GM12878 (cell line): ENCODE measurements at regions not wholly inside any gene's neighbourhood (a gene's known extent, or its start where the extent isn't known, plus 50 kb on each side); places are given as distances from the start of the nearest gene placed in this dataset.

ENCODE experiments used
- ATAC-seq: fragments of 200-7000 bp; cut with Tn5 transposase; 3 replicates; pipeline ENCODE4 v1.9.1; 2020; ENCODE audit warnings: mild to moderate bottlenecking, moderate library complexity
- BruUV-seq: library from RNA; stranded (reverse); fragments of 400-500 nt; replicated peaks from 2 replicates; lab custom pipeline; 2021; lab: Mats Ljungman, UMichigan
- CTCF ChIA-PET: fragments of 300-600 bp; sonication (Branson Sonifier 250); formaldehyde crosslinking; extraction: SDS; loops from one replicate; lab custom pipeline; 2021; ENCODE audit warnings: inconsistent platforms; lab: Yijun Ruan, JAX
- POLR2A ChIA-PET: fragments of 350-600 bp; formaldehyde crosslinking; extraction: SDS; loops from one replicate; lab custom pipeline; 2021; ENCODE audit warnings: inconsistent platforms; lab: Charles Lee
- RAD21 ChIA-PET: fragments of 300-600 bp; sonication (Branson Sonifier 250); formaldehyde crosslinking; loops from one replicate; lab custom pipeline; 2023; ENCODE audit warnings: antibody characterized with exemption; ENCODE audit not compliant: unreplicated experiment; lab: Charles Lee
- SMC1A ChIA-PET: fragments of 300-600 bp; sonication (Branson Sonifier 250); formaldehyde crosslinking; loops from one replicate; lab custom pipeline; 2023; ENCODE audit not compliant: unreplicated experiment, uncharacterized antibody; lab: Charles Lee
- DNase-seq: peaks from one replicate; pipeline ENCODE4 v3.0.0-alpha.2; 2011; ENCODE audit warnings: low read depth, low spot score
- FAIRE-seq: peaks from 3 replicates; lab custom pipeline; 2011; peaks lifted over from hg19 to GRCh38; lab: Jason Lieb, UNC
- H2AFZ ChIP-seq: 2 replicates; pipeline ENCODE4 v1.6.0; 2011; ENCODE audit warnings: low read depth, low read length, control low read depth; ENCODE audit not compliant: control insufficient read depth
- H3K27ac ChIP-seq: 2 replicates; pipeline ENCODE4 v1.5.1; 2011; ENCODE audit warnings: control low read depth; ENCODE audit not compliant: control insufficient read depth, insufficient read depth
- H3K27me3 ChIP-seq, 2 experiments: replicated peaks in 1 of 2; 2 replicates each; pipeline versions ENCODE4 v1.6.0 to v1.6.1; 2011; ENCODE audit warnings: low read length in 1 of 2; ENCODE audit not compliant: control insufficient read depth in 2 of 2, insufficient read depth in 2 of 2
- H3K36me3 ChIP-seq, 2 experiments: 2 replicates each; pipeline ENCODE4 v1.5.1; 2011; ENCODE audit warnings: low read length in 1 of 2; ENCODE audit not compliant: control insufficient read depth in 2 of 2, insufficient read depth in 2 of 2
- H3K4me1 ChIP-seq: 2 replicates; pipeline ENCODE4 v1.6.1; 2011; ENCODE audit warnings: mild to moderate bottlenecking, low read length, moderate library complexity, mixed read lengths; ENCODE audit not compliant: control insufficient read depth, insufficient read depth
- H3K4me2 ChIP-seq: 2 replicates; pipeline ENCODE4 v1.6.0; 2011; ENCODE audit warnings: control low read depth; ENCODE audit not compliant: control insufficient read depth, insufficient read depth
- H3K4me3 ChIP-seq: fragments of 200-600 bp; sonication (generic); 2 replicates; pipeline ENCODE4 v1.5.1; 2016
- H3K79me2 ChIP-seq: 2 replicates; pipeline ENCODE4 v1.6.0; 2011; ENCODE audit warnings: low read length; ENCODE audit not compliant: control insufficient read depth, insufficient read depth
- H3K9ac ChIP-seq: 2 replicates; pipeline ENCODE4 v1.8.0; 2011; ENCODE audit warnings: low read length, control low read depth, mixed read lengths; ENCODE audit not compliant: control insufficient read depth, insufficient read depth
- H3K9me3 ChIP-seq: replicated peaks from 3 replicates; pipeline ENCODE4 v1.5.1; 2011; ENCODE audit warnings: mild to moderate bottlenecking, low read length; ENCODE audit not compliant: control insufficient read depth, insufficient read depth
- H4K20me1 ChIP-seq: 2 replicates; pipeline ENCODE4 v1.6.0; 2011; ENCODE audit not compliant: control insufficient read depth, insufficient read depth
- CEBPB ChIP-seq, 2 experiments: fragments of 150-350 bp in 1 of 2; IDR thresholded peaks; 2 replicates each; pipeline ENCODE4 v1.6.1; 2012 to 2014; ENCODE audit warnings: low read depth in 2 of 2, low read length in 2 of 2, borderline replicate concordance in 1 of 2, inconsistent platforms in 1 of 2
- CREB1 ChIP-seq: IDR thresholded peaks from 2 replicates; pipeline ENCODE4 v1.6.1; 2012; ENCODE audit warnings: low read depth, mild to moderate bottlenecking, inconsistent platforms
- IRF3 ChIP-seq: fragments of 450-650 bp; IDR thresholded peaks from 2 replicates; pipeline ENCODE4 v1.6.1; 2014; ENCODE audit warnings: mild to moderate bottlenecking
- LARP7 ChIP-seq: fragments of 450-650 bp; IDR thresholded peaks from 2 replicates; pipeline ENCODE4 v1.6.1; 2017; ENCODE audit warnings: mild to moderate bottlenecking
- MTA2 ChIP-seq: fragments of 450-650 bp; IDR thresholded peaks from 2 replicates; pipeline ENCODE4 v1.6.1; 2016; ENCODE audit warnings: low read depth, mild to moderate bottlenecking, moderate library complexity
- MYB ChIP-seq: fragments of 150-350 bp; IDR thresholded peaks from 2 replicates; pipeline ENCODE4 v1.6.1; 2014; ENCODE audit warnings: mild to moderate bottlenecking, low read depth, low read length, borderline replicate concordance
- NKRF ChIP-seq: fragments of 450-650 bp; conservative IDR thresholded peaks from 2 replicates; pipeline ENCODE4 v1.6.1; 2017; ENCODE audit warnings: mild to moderate bottlenecking, moderate library complexity
- RAD21 ChIP-seq: IDR thresholded peaks from 2 replicates; pipeline ENCODE4 v1.6.1; 2011; ENCODE audit warnings: mild to moderate bottlenecking, low read depth, low read length, moderate library complexity; ENCODE audit not compliant: insufficient read depth
- SMC3 ChIP-seq: IDR thresholded peaks from 2 replicates; pipeline ENCODE4 v1.6.1; 2011; ENCODE audit warnings: low read length, improper control_type of control experiment, borderline replicate concordance
- SREBF2 ChIP-seq: IDR thresholded peaks from 2 replicates; pipeline ENCODE4 v1.6.1; 2012; ENCODE audit warnings: mild to moderate bottlenecking, low read length
- TARDBP ChIP-seq: IDR thresholded peaks from 2 replicates; pipeline ENCODE4 v1.6.1; 2016; ENCODE audit warnings: borderline replicate concordance
- ZBTB11 ChIP-seq: fragments of 450-650 bp; formaldehyde crosslinking; IDR thresholded peaks from 2 replicates; pipeline ENCODE4 v1.5.0; 2022; ENCODE audit warnings: mild to moderate bottlenecking, missing genetic modification characterization
- WGBS: methylation state at CpG from one replicate; pipeline ENCODE4 v1.1.6; 2016; ENCODE audit warnings: low lambda C conversion rate; ENCODE audit not compliant: insufficient replicate concordance, insufficient coverage; ENCODE audit errors: missing lambda C conversion rate; 5-methylcytosine and 5-hydroxymethylcytosine counted together
- in situ Hi-C: fragments of 300-500 bp; cut with MboI; formaldehyde crosslinking; loops from 9 replicates; pipeline ENCODE4 v1.14.3; 2018; ENCODE audit warnings: mixed read lengths
- intact Hi-C: fragments of 100-400 bp; cut with micrococcal nuclease; formaldehyde crosslinking; loops from one replicate; pipeline ENCODE4 v1.14.2; 2022; ENCODE audit not compliant: unreplicated experiment
- TF ChIP-seq, protein P1 (sequence below): fragments of 450-650 bp; IDR thresholded peaks from 2 replicates; pipeline ENCODE4 v1.6.1; 2017; ENCODE audit warnings: mild to moderate bottlenecking, moderate library complexity

GRCh38 chr11:28481616-28482480 is 373.7 kb downstream of the METTL15 start:
- Histone ChIP-seq H3K36me3 (no peaks in the 10 kb centered on the region), H3K4me2 (no peak overlapping the region), H3K27ac (no peak overlapping the region), H2AFZ (no peak overlapping the region), H3K9me3 (no peaks in the 10 kb centered on the region), H4K20me1 (no peaks in the 10 kb centered on the region), H3K4me3 (no peak overlapping the region), H3K9ac (no peak overlapping the region), H3K4me1 (no peaks in the 10 kb centered on the region), H3K79me2 (no peaks in the 10 kb centered on the region), H3K27me3 (no peaks in the 10 kb centered on the region)
- POLR2A ChIA-PET, result no interaction called here
- no peak for FAIRE-seq
- no TSS peak for BruUV-seq
- in situ Hi-C loops (no loop called here), intact Hi-C loops (no loop called here)
- SMC1A ChIA-PET, result interaction anchor here (1.7 kb wide), 1 partner anchor 13 kb away, joined by 4 read pairs; no protein-coding TSS in a partner anchor
- DNase-seq, result no peak
- RAD21 ChIA-PET, result no interaction called here
- CTCF ChIA-PET, result interaction anchor here (0.6 to 1.4 kb wide), 2 partner anchors 10 to 996 kb away, joined by 3 to 4 read pairs; no protein-coding TSS in a partner anchor
- WGBS, result 43% methylated on average over 7 of the region's 7 CpGs
- no peak for ATAC-seq
- TF ChIP-seq MYB, result no peak
- no peak for TF ChIP-seq ZBTB11 (CRISPR knock-in tag)
- no peak for TF ChIP-seq CEBPB (IDR thresholded peaks at IDR 0.05; ENCODE audit: borderline replicate concordance in 1 of 2, low read depth in 2 of 2, low read length in 2 of 2)
- TF ChIP-seq, protein P1, sequence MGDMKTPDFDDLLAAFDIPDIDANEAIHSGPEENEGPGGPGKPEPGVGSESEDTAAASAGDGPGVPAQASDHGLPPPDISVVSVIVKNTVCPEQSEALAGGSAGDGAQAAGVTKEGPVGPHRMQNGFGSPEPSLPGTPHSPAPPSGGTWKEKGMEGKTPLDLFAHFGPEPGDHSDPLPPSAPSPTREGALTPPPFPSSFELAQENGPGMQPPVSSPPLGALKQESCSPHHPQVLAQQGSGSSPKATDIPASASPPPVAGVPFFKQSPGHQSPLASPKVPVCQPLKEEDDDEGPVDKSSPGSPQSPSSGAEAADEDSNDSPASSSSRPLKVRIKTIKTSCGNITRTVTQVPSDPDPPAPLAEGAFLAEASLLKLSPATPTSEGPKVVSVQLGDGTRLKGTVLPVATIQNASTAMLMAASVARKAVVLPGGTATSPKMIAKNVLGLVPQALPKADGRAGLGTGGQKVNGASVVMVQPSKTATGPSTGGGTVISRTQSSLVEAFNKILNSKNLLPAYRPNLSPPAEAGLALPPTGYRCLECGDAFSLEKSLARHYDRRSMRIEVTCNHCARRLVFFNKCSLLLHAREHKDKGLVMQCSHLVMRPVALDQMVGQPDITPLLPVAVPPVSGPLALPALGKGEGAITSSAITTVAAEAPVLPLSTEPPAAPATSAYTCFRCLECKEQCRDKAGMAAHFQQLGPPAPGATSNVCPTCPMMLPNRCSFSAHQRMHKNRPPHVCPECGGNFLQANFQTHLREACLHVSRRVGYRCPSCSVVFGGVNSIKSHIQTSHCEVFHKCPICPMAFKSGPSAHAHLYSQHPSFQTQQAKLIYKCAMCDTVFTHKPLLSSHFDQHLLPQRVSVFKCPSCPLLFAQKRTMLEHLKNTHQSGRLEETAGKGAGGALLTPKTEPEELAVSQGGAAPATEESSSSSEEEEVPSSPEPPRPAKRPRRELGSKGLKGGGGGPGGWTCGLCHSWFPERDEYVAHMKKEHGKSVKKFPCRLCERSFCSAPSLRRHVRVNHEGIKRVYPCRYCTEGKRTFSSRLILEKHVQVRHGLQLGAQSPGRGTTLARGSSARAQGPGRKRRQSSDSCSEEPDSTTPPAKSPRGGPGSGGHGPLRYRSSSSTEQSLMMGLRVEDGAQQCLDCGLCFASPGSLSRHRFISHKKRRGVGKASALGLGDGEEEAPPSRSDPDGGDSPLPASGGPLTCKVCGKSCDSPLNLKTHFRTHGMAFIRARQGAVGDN, result no peak
- TF ChIP-seq TARDBP, result no peak
- TF ChIP-seq SREBF2, result no peak
- TF ChIP-seq CREB1, result no peak
- TF ChIP-seq IRF3, result no peak
- no peak for TF ChIP-seq LARP7
- no peak for TF ChIP-seq NKRF
- no peak for TF ChIP-seq MTA2
- no peak for TF ChIP-seq RAD21
- no peak for TF ChIP-seq SMC3
